ENCODE measurements at regions not wholly inside any gene's neighbourhood (a gene's known extent, or its start where the extent isn't known, plus 50 kb on each side); places are given as distances from the start of the nearest gene placed in this dataset.

DNA sequence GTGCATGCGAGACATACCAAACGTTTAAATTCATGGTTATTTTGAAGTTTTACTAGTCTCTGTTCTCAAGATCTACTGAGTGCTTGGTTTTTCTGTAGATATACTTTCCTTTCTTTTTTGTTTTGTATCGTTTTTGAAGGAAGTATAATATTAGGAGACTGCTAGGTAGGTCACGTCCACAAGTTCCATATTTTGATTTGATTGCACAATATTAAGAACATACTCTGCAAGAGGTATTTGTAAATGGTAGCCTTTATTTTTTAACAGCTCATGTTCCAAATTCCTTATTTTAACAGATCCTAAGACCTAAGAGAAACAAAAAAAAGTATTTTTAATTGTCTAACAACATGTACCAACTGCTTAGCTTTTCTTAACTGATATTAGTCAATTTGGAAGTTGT lies 156.7 kb downstream of the SERPINI1 start:
- TF ChIP-seq POLR2A (IDR thresholded peaks at IDR 0.05) (no peak), CTCF (IDR thresholded peaks at IDR 0.05 in 4 of 5, conservative IDR thresholded peaks at IDR 0.05 in 1 of 5) (no peak)
